NCI-H524 (cell line): ENCODE measurements at regions not wholly inside any gene's neighbourhood (a gene's known extent, or its start where the extent isn't known, plus 50 kb on each side); places are given as distances from the start of the nearest gene placed in this dataset.

Experiments
- DNase-seq, 2 experiments: peaks; one replicate each; lab custom pipeline; 2025; lab: John Stamatoyannopoulos, UW

GRCh38 chr6:148151896-148152643, 190.6 kb upstream of the SASH1 start:
- DNase-seq: no peak

GRCh38 chr6:148154668-148155067, 188.0 kb upstream of the SASH1 start:
- no peak for DNase-seq

GRCh38 chr6:148155293-148155692, 187.3 kb upstream of the SASH1 start:
- DNase-seq: no peak

GRCh38 chr6:148157841-148158240, 184.8 kb upstream of the SASH1 start:
- DNase-seq: peak in 1 of 2 experiments; percentile 85

- no peak for DNase-seq
These were observed 178.0 kb upstream of the SASH1 start for GRCh38 chr6:148164645-148165044.

GRCh38 chr6:148166339-148166968, 176.2 kb upstream of the SASH1 start:
- peak; percentile 57 to 85 for DNase-seq

GRCh38 chr6:148169706-148170105, 172.9 kb upstream of the SASH1 start:
- no peak for DNase-seq

GRCh38 chr6:148170286-148170685, 172.4 kb upstream of the SASH1 start:
- DNase-seq: no peak

- no peak for DNase-seq
These were observed 169.1 kb upstream of the SASH1 start for GRCh38 chr6:148173548-148173947.

- DNase-seq: peak; percentile 48 to 53
These were observed 167.0 kb upstream of the SASH1 start for GRCh38 chr6:148175550-148176188.

GRCh38 chr6:148177589-148178233, 164.9 kb upstream of the SASH1 start:
- peak; percentile 79 to 95 for DNase-seq

GRCh38 chr6:148179786-148180185, 162.9 kb upstream of the SASH1 start:
- peak; percentile 19 to 39 for DNase-seq

- DNase-seq: no peak
These were observed 160.3 kb upstream of the SASH1 start for GRCh38 chr6:148182378-148182777.

- no peak for DNase-seq
These were observed 158.9 kb upstream of the SASH1 start for GRCh38 chr6:148183776-148184175.

- DNase-seq: no peak
These were observed 155.7 kb upstream of the SASH1 start for GRCh38 chr6:148186916-148187315.

GRCh38 chr6:148192310-148192709, 150.3 kb upstream of the SASH1 start:
- no peak for DNase-seq

GRCh38 chr6:148193063-148193680, 149.5 kb upstream of the SASH1 start:
- no peak for DNase-seq

- DNase-seq: no peak
These were observed 147.1 kb upstream of the SASH1 start for GRCh38 chr6:148195511-148195910.

- no peak for DNase-seq
These were observed 143.1 kb upstream of the SASH1 start for GRCh38 chr6:148199584-148199983.

GRCh38 chr6:148200293-148200692, 142.3 kb upstream of the SASH1 start:
- DNase-seq: no peak

- no peak for DNase-seq
These were observed 141.9 kb upstream of the SASH1 start for GRCh38 chr6:148200781-148201180.

GRCh38 chr6:148203281-148203925, 139.2 kb upstream of the SASH1 start:
- DNase-seq: peak; percentile 52 to 87
